GM12875 (cell line): ENCODE measurements at regions not wholly inside any gene's neighbourhood (a gene's known extent, or its start where the extent isn't known, plus 50 kb on each side); places are given as distances from the start of the nearest gene placed in this dataset.

ENCODE experiments used
- H3K4me3 ChIP-seq: one replicate; pipeline ENCODE4 v1.5.1; 2011; ENCODE audit warnings: low read depth, low read length, control low read depth
- CTCF ChIP-seq: IDR thresholded peaks from 2 replicates; pipeline ENCODE4 v1.5.1; 2011; ENCODE audit warnings: low read depth, mild to moderate bottlenecking, control low read depth, inconsistent platforms, low read length, moderate library complexity, borderline replicate concordance; ENCODE audit not compliant: insufficient read depth

- no peak overlapping the region for H3K4me3 ChIP-seq
- TF ChIP-seq CTCF = no peak
Measured at GRCh38 chr5:24388448-24388847, 256.3 kb downstream of the CDH10 start.

GRCh38 chr5:24389968-24390367, 254.8 kb downstream of the CDH10 start:
- no peak for TF ChIP-seq CTCF
- H3K4me3 ChIP-seq = no peak overlapping the region

- no peak overlapping the region for H3K4me3 ChIP-seq
- TF ChIP-seq CTCF = no peak
Measured at GRCh38 chr5:24391816-24392215, 253.0 kb downstream of the CDH10 start.

GRCh38 chr5:24397601-24398000, 247.2 kb downstream of the CDH10 start:
- no peak overlapping the region for H3K4me3 ChIP-seq
- TF ChIP-seq CTCF = no peak

GRCh38 chr5:24401773-24402172, 243.0 kb downstream of the CDH10 start:
- TF ChIP-seq CTCF = no peak

GRCh38 chr5:24407466-24407865, 237.3 kb downstream of the CDH10 start:
- TF ChIP-seq CTCF = no peak

More at GRCh38 chr5:24401773-24402172, 243.0 kb downstream of the CDH10 start:
- H3K4me3 ChIP-seq = no peak overlapping the region

GRCh38 chr5:24428345-24428744, 216.4 kb downstream of the CDH10 start:
- TF ChIP-seq CTCF = no peak
- H3K4me3 ChIP-seq = no peak overlapping the region

More at GRCh38 chr5:24407466-24407865, 237.3 kb downstream of the CDH10 start:
- H3K4me3 ChIP-seq = no peak overlapping the region
